Mesenchymal stem cell (in vitro differentiated cells and primary cell): ENCODE measurements at regions not wholly inside any gene's neighbourhood (a gene's known extent, or its start where the extent isn't known, plus 50 kb on each side); places are given as distances from the start of the nearest gene placed in this dataset.

Experiments
- DNase-seq: peaks from one replicate; pipeline ENCODE4 v3.0.0-alpha.2; 2013
- H2AFZ ChIP-seq: one replicate; pipeline ENCODE4 v1.6.1; 2013; ENCODE audit warnings: low read depth, mild to moderate bottlenecking, control low read depth, inconsistent platforms, low read length, moderate library complexity
- H2AK5ac ChIP-seq: 2 replicates; pipeline ENCODE4 v1.6.1; 2013; ENCODE audit warnings: low read length, moderate library complexity, mild to moderate bottlenecking, inconsistent platforms; ENCODE audit not compliant: severe bottlenecking
- H2BK120ac ChIP-seq: one replicate; pipeline ENCODE4 v1.6.1; 2013; ENCODE audit warnings: low read depth, mild to moderate bottlenecking, inconsistent platforms, low read length, moderate library complexity
- H2BK12ac ChIP-seq, 2 experiments: one replicate each; pipeline ENCODE4 v1.6.1; 2013; ENCODE audit warnings: inconsistent platforms in 2 of 2, low read length in 2 of 2, mild to moderate bottlenecking in 2 of 2, moderate library complexity in 2 of 2, control low read depth in 1 of 2
- H2BK15ac ChIP-seq: one replicate; pipeline ENCODE4 v1.6.1; 2013; ENCODE audit warnings: mild to moderate bottlenecking, low read depth, inconsistent platforms; ENCODE audit not compliant: poor library complexity, severe bottlenecking
- H2BK5ac ChIP-seq: 2 replicates; pipeline ENCODE4 v1.6.1; 2013; ENCODE audit warnings: low read depth, mild to moderate bottlenecking, low read length, control low read depth, inconsistent platforms; ENCODE audit not compliant: poor library complexity, severe bottlenecking
- H3K14ac ChIP-seq, 2 experiments: one replicate each; pipeline ENCODE4 v1.6.1; 2013; ENCODE audit warnings: inconsistent platforms in 2 of 2, low read length in 2 of 2, control low read depth in 1 of 2, mild to moderate bottlenecking in 1 of 2, moderate library complexity in 1 of 2
- H3K18ac ChIP-seq, 2 experiments: one replicate each; pipeline ENCODE4 v1.6.1; 2013; ENCODE audit warnings: inconsistent platforms in 2 of 2, low read length in 2 of 2, control low read depth in 1 of 2, low read depth in 1 of 2, mild to moderate bottlenecking in 1 of 2
- H3K23ac ChIP-seq, 2 experiments: one replicate each; pipeline ENCODE4 v1.6.1; 2013; ENCODE audit warnings: inconsistent platforms in 2 of 2, low read length in 2 of 2, mild to moderate bottlenecking in 2 of 2, moderate library complexity in 2 of 2, control low read depth in 1 of 2
- H3K27ac ChIP-seq: 2 replicates; pipeline ENCODE4 v1.5.1; 2013; ENCODE audit warnings: mild to moderate bottlenecking, moderate library complexity, low read length, control low read depth, inconsistent platforms; ENCODE audit not compliant: poor library complexity, severe bottlenecking
- H3K27me3 ChIP-seq, 2 experiments: 2 replicates each; pipeline versions ENCODE4 v1.6.1 to v1.7.0; 2013; ENCODE audit warnings: low read length in 2 of 2, mild to moderate bottlenecking in 2 of 2, moderate library complexity in 2 of 2, control low read depth in 1 of 2, inconsistent platforms in 1 of 2; ENCODE audit not compliant: control insufficient read depth in 1 of 2, insufficient read depth in 1 of 2
- H3K36me3 ChIP-seq, 2 experiments: 2 replicates each; pipeline versions ENCODE4 v1.6.1 to v1.7.0; 2013; ENCODE audit warnings: low read length in 2 of 2, control low read depth in 1 of 2, inconsistent platforms in 1 of 2, low read depth in 1 of 2, mild to moderate bottlenecking in 1 of 2; ENCODE audit not compliant: insufficient read depth in 2 of 2, control insufficient read depth in 1 of 2
- H3K4ac ChIP-seq, 2 experiments: one replicate each; pipeline ENCODE4 v1.6.1; 2013; ENCODE audit warnings: inconsistent platforms in 2 of 2, low read length in 2 of 2, mild to moderate bottlenecking in 2 of 2, moderate library complexity in 2 of 2, control low read depth in 1 of 2, low read depth in 1 of 2
- H3K4me1 ChIP-seq: 2 replicates; pipeline ENCODE4 v1.6.1; 2013; ENCODE audit warnings: low read depth, low read length, control low read depth; ENCODE audit not compliant: control insufficient read depth, insufficient read depth
- H3K4me2 ChIP-seq: 2 replicates; pipeline ENCODE4 v1.6.1; 2013; ENCODE audit warnings: low read length, mild to moderate bottlenecking, inconsistent platforms; ENCODE audit not compliant: poor library complexity, severe bottlenecking
- H3K4me3 ChIP-seq, 2 experiments: 2 replicates each; pipeline versions ENCODE4 v1.5.1 to v1.7.0; 2013; ENCODE audit warnings: low read length in 2 of 2, mild to moderate bottlenecking in 2 of 2, control low read depth in 1 of 2, low read depth in 1 of 2; ENCODE audit not compliant: insufficient read depth in 1 of 2
- H3K79me1 ChIP-seq: replicated peaks from 2 replicates; pipeline ENCODE4 v1.6.1; 2013; ENCODE audit warnings: mild to moderate bottlenecking, control low read depth, low read length, inconsistent platforms; ENCODE audit not compliant: poor library complexity, severe bottlenecking
- H3K9ac ChIP-seq: 2 replicates; pipeline ENCODE4 v1.7.0; 2013; ENCODE audit warnings: mild to moderate bottlenecking, low read length, moderate library complexity
- H3K9me3 ChIP-seq: 2 replicates; pipeline ENCODE4 v1.7.0; 2013; ENCODE audit warnings: mild to moderate bottlenecking, low read length; ENCODE audit not compliant: control insufficient read depth
- H4K8ac ChIP-seq: one replicate; pipeline ENCODE4 v1.6.1; 2013; ENCODE audit warnings: inconsistent platforms, mild to moderate bottlenecking, low read length, moderate library complexity
- H4K91ac ChIP-seq: one replicate; pipeline ENCODE4 v1.6.1; 2013; ENCODE audit warnings: mild to moderate bottlenecking, low read length, inconsistent platforms
- WGBS: methylation state at CpG from one replicate; pipeline ENCODE4 v1.1.7; 2013; ENCODE audit warnings: mixed read lengths; 5-methylcytosine and 5-hydroxymethylcytosine counted together

- H3K23ac ChIP-seq = no peak overlapping the region
- no peaks in the 10 kb centered on the region for H3K27me3 ChIP-seq
- peak; percentile 28 for DNase-seq
- no peak overlapping the region for H3K18ac ChIP-seq
- H2AK5ac ChIP-seq = no peak overlapping the region
- H3K4ac ChIP-seq = no peak overlapping the region
- no peak overlapping the region for H2AFZ ChIP-seq
- H4K8ac ChIP-seq = no peak overlapping the region
- H3K4me1 ChIP-seq = no peaks in the 10 kb centered on the region
- peaks cover 3% of the 10 kb centered on the region for H3K9me3 ChIP-seq
- 93% methylated on average over 2 of the region's 3 CpGs for WGBS
- no peak overlapping the region for H2BK120ac ChIP-seq
- H4K91ac ChIP-seq = no peak overlapping the region
- H2BK5ac ChIP-seq = no peak overlapping the region
- no peaks in the 10 kb centered on the region for H3K79me1 ChIP-seq
- no peak overlapping the region for H3K4me3 ChIP-seq
- H3K14ac ChIP-seq = no peak overlapping the region
- H2BK15ac ChIP-seq = no peak overlapping the region
- no peak overlapping the region for H2BK12ac ChIP-seq
- H3K27ac ChIP-seq = peak overlapping the region; percentile 23
- H3K9ac ChIP-seq = no peak overlapping the region
- no peaks in the 10 kb centered on the region for H3K36me3 ChIP-seq
- H3K4me2 ChIP-seq = no peak overlapping the region
These were observed 531.4 kb upstream of the TECRL start for GRCh38 chr4:64940698-64941097.

GRCh38 chr4:64935469-64936001 is 526.3 kb upstream of the TECRL start:
- Histone ChIP-seq H4K91ac (no peak overlapping the region), H3K4me2 (no peak overlapping the region), H3K14ac (no peak overlapping the region), H2AFZ (no peak overlapping the region), H3K9ac (no peak overlapping the region), H2AK5ac (no peak overlapping the region), H3K27me3 (no peaks in the 10 kb centered on the region), H3K79me1 (no peaks in the 10 kb centered on the region), H3K18ac (no peak overlapping the region), H4K8ac (no peak overlapping the region), H3K23ac (no peak overlapping the region), H2BK120ac (no peak overlapping the region), H2BK12ac (no peak overlapping the region), H3K4me1 (no peaks in the 10 kb centered on the region), H3K27ac (no peak overlapping the region), H2BK5ac (no peak overlapping the region), H3K9me3 (peaks cover 14% of the 10 kb centered on the region), H3K4me3 (no peak overlapping the region), H2BK15ac (no peak overlapping the region), H3K4ac (no peak overlapping the region), H3K36me3 (no peaks in the 10 kb centered on the region)
- no peak for DNase-seq
- WGBS = 48% methylated on average over 1 of the region's 1 CpG

- Histone ChIP-seq H2BK5ac (no peak overlapping the region), H3K36me3 (no peaks in the 10 kb centered on the region), H3K9me3 (peaks cover 10% of the 10 kb centered on the region), H2BK15ac (no peak overlapping the region), H3K18ac (no peak overlapping the region), H3K14ac (no peak overlapping the region), H3K23ac (no peak overlapping the region), H3K4ac (no peak overlapping the region), H4K8ac (no peak overlapping the region), H4K91ac (no peak overlapping the region), H2AK5ac (no peak overlapping the region), H3K4me2 (no peak overlapping the region), H2BK120ac (no peak overlapping the region), H3K27me3 (no peaks in the 10 kb centered on the region), H2AFZ (no peak overlapping the region), H3K9ac (no peak overlapping the region), H3K27ac (no peak overlapping the region), H2BK12ac (no peak overlapping the region), H3K4me3 (no peak overlapping the region), H3K79me1 (no peaks in the 10 kb centered on the region), H3K4me1 (no peaks in the 10 kb centered on the region)
- WGBS = 57% methylated on average over 1 of the region's 2 CpGs
- no peak for DNase-seq
These were observed 502.6 kb upstream of the TECRL start for GRCh38 chr4:64911846-64912245.

GRCh38 chr4:64903986-64904385 is 494.7 kb upstream of the TECRL start:
- H4K8ac ChIP-seq = no peak overlapping the region
- H2AFZ ChIP-seq = no peak overlapping the region
- H3K4me1 ChIP-seq = no peaks in the 10 kb centered on the region
- H3K27me3 ChIP-seq = no peaks in the 10 kb centered on the region
- H3K4me2 ChIP-seq = no peak overlapping the region
- H3K36me3 ChIP-seq = no peaks in the 10 kb centered on the region
- no peak overlapping the region for H3K9ac ChIP-seq
- H2BK5ac ChIP-seq = no peak overlapping the region
- no peak overlapping the region for H3K27ac ChIP-seq
- H2BK12ac ChIP-seq = no peak overlapping the region
- H2AK5ac ChIP-seq = no peak overlapping the region
- no peak overlapping the region for H3K4me3 ChIP-seq
- no peaks in the 10 kb centered on the region for H3K79me1 ChIP-seq
- H3K18ac ChIP-seq = no peak overlapping the region
- H4K91ac ChIP-seq = no peak overlapping the region
- no peak overlapping the region for H2BK15ac ChIP-seq
- no peak for DNase-seq
- H3K14ac ChIP-seq = no peak overlapping the region
- no peak overlapping the region for H3K4ac ChIP-seq
- no peak overlapping the region for H3K23ac ChIP-seq
- peaks cover 4% of the 10 kb centered on the region for H3K9me3 ChIP-seq
- H2BK120ac ChIP-seq = no peak overlapping the region
- no CpG with 5 or more reads among the region's 2 CpGs for WGBS
